ENCODE measurements at regions not wholly inside any gene's neighbourhood (a gene's known extent, or its start where the extent isn't known, plus 50 kb on each side); places are given as distances from the start of the nearest gene placed in this dataset.

GRCh38 chr16:86682219-86682904 lies 104.0 kb downstream of the FOXL1 start:
- H3K36me3 ChIP-seq (replicated peaks): no peaks in the 10 kb centered on the region
- no peaks in the 10 kb centered on the region for H3K9me3 ChIP-seq
- no peak overlapping the region for H3K4me3 ChIP-seq
- H3K4me1 ChIP-seq: no peaks in the 10 kb centered on the region
- in situ Hi-C loops (cut with MboI; ENCODE audit: low sequenced_read_pairs): no loop called here
- no peak for DNase-seq (ENCODE audit: low spot score in 2 of 2)
- no peaks in the 10 kb centered on the region for H3K27me3 ChIP-seq (ENCODE audit: low read depth)

- no peak for DNase-seq (ENCODE audit: low spot score in 2 of 2)
- H3K9me3 ChIP-seq: no peaks in the 10 kb centered on the region
- H3K4me3 ChIP-seq: no peak overlapping the region
- H3K4me1 ChIP-seq: no peaks in the 10 kb centered on the region
- in situ Hi-C loops (cut with MboI; ENCODE audit: low sequenced_read_pairs): no loop called here
- no peaks in the 10 kb centered on the region for H3K27me3 ChIP-seq (ENCODE audit: low read depth)
- no peaks in the 10 kb centered on the region for H3K36me3 ChIP-seq (replicated peaks)
Observed at GRCh38 chr16:86683441-86684194, 105.3 kb downstream of the FOXL1 start.

GRCh38 chr16:86685076-86685475 lies 106.7 kb downstream of the FOXL1 start:
- no peak for DNase-seq (ENCODE audit: low spot score in 2 of 2)
- Histone ChIP-seq H3K4me1 (no peaks in the 10 kb centered on the region), H3K4me3 (no peak overlapping the region), H3K36me3 (replicated peaks) (no peaks in the 10 kb centered on the region), H3K9me3 (no peaks in the 10 kb centered on the region), H3K27me3 (ENCODE audit: low read depth) (no peaks in the 10 kb centered on the region)
- in situ Hi-C loops (cut with MboI; ENCODE audit: low sequenced_read_pairs): no loop called here

- Histone ChIP-seq H3K4me3 (no peak overlapping the region), H3K27me3 (ENCODE audit: low read depth) (no peaks in the 10 kb centered on the region), H3K36me3 (replicated peaks) (no peaks in the 10 kb centered on the region), H3K4me1 (no peaks in the 10 kb centered on the region), H3K9me3 (no peaks in the 10 kb centered on the region)
- in situ Hi-C loops (cut with MboI; ENCODE audit: low sequenced_read_pairs): no loop called here
- DNase-seq (ENCODE audit: low spot score in 2 of 2): no peak
Observed at GRCh38 chr16:86690970-86691369, 112.6 kb downstream of the FOXL1 start.

GRCh38 chr16:86692426-86692825 lies 114.1 kb downstream of the FOXL1 start:
- no peaks in the 10 kb centered on the region for H3K27me3 ChIP-seq (ENCODE audit: low read depth)
- no peaks in the 10 kb centered on the region for H3K36me3 ChIP-seq (replicated peaks)
- DNase-seq (ENCODE audit: low spot score in 2 of 2): no peak
- no peak overlapping the region for H3K4me3 ChIP-seq
- H3K9me3 ChIP-seq: no peaks in the 10 kb centered on the region
- in situ Hi-C loops (cut with MboI; ENCODE audit: low sequenced_read_pairs): no loop called here
- no peaks in the 10 kb centered on the region for H3K4me1 ChIP-seq

GRCh38 chr16:86693033-86693432 lies 114.7 kb downstream of the FOXL1 start:
- Histone ChIP-seq H3K4me3 (no peak overlapping the region), H3K4me1 (no peaks in the 10 kb centered on the region), H3K27me3 (ENCODE audit: low read depth) (no peaks in the 10 kb centered on the region), H3K9me3 (no peaks in the 10 kb centered on the region), H3K36me3 (replicated peaks) (no peaks in the 10 kb centered on the region)
- in situ Hi-C loops (cut with MboI; ENCODE audit: low sequenced_read_pairs): no loop called here
- no peak for DNase-seq (ENCODE audit: low spot score in 2 of 2)

- in situ Hi-C loops (cut with MboI; ENCODE audit: low sequenced_read_pairs): no loop called here
- no peak for DNase-seq (ENCODE audit: low spot score in 2 of 2)
- Histone ChIP-seq H3K4me1 (no peaks in the 10 kb centered on the region), H3K36me3 (replicated peaks) (no peaks in the 10 kb centered on the region), H3K4me3 (no peak overlapping the region), H3K27me3 (ENCODE audit: low read depth) (no peaks in the 10 kb centered on the region), H3K9me3 (no peaks in the 10 kb centered on the region)
Observed at GRCh38 chr16:86697715-86698114, 119.4 kb downstream of the FOXL1 start.

- Histone ChIP-seq H3K4me1 (no peaks in the 10 kb centered on the region), H3K36me3 (replicated peaks) (no peaks in the 10 kb centered on the region), H3K9me3 (no peaks in the 10 kb centered on the region), H3K4me3 (no peak overlapping the region), H3K27me3 (ENCODE audit: low read depth) (no peaks in the 10 kb centered on the region)
- in situ Hi-C loops (cut with MboI; ENCODE audit: low sequenced_read_pairs): no loop called here
- no peak for DNase-seq (ENCODE audit: low spot score in 2 of 2)
Observed at GRCh38 chr16:86700046-86700945, 121.9 kb downstream of the FOXL1 start.

- Histone ChIP-seq H3K9me3 (no peaks in the 10 kb centered on the region), H3K4me3 (no peak overlapping the region), H3K27me3 (ENCODE audit: low read depth) (no peaks in the 10 kb centered on the region), H3K4me1 (no peaks in the 10 kb centered on the region), H3K36me3 (replicated peaks) (no peaks in the 10 kb centered on the region)
- in situ Hi-C loops (cut with MboI; ENCODE audit: low sequenced_read_pairs): no loop called here
- DNase-seq (ENCODE audit: low spot score in 2 of 2): no peak
Observed at GRCh38 chr16:86701286-86701975, 123.1 kb downstream of the FOXL1 start.

- in situ Hi-C loops (cut with MboI; ENCODE audit: low sequenced_read_pairs): no loop called here
- H3K9me3 ChIP-seq: no peaks in the 10 kb centered on the region
- H3K4me1 ChIP-seq: no peaks in the 10 kb centered on the region
- DNase-seq (ENCODE audit: low spot score in 2 of 2): no peak
- H3K27me3 ChIP-seq (ENCODE audit: low read depth): no peaks in the 10 kb centered on the region
- no peak overlapping the region for H3K4me3 ChIP-seq
- H3K36me3 ChIP-seq (replicated peaks): no peaks in the 10 kb centered on the region
Observed at GRCh38 chr16:86702824-86703588, 124.7 kb downstream of the FOXL1 start.

- in situ Hi-C loops (cut with MboI; ENCODE audit: low sequenced_read_pairs): no loop called here
- Histone ChIP-seq H3K9me3 (no peaks in the 10 kb centered on the region), H3K36me3 (replicated peaks) (no peaks in the 10 kb centered on the region), H3K4me3 (no peak overlapping the region), H3K27me3 (ENCODE audit: low read depth) (no peaks in the 10 kb centered on the region), H3K4me1 (no peaks in the 10 kb centered on the region)
- DNase-seq (ENCODE audit: low spot score in 2 of 2): no peak
Observed at GRCh38 chr16:86704516-86704915, 126.2 kb downstream of the FOXL1 start.

GRCh38 chr16:86706726-86707125 lies 128.4 kb downstream of the FOXL1 start:
- no peak for DNase-seq (ENCODE audit: low spot score in 2 of 2)
- Histone ChIP-seq H3K9me3 (no peaks in the 10 kb centered on the region), H3K27me3 (ENCODE audit: low read depth) (no peaks in the 10 kb centered on the region), H3K4me3 (no peak overlapping the region), H3K4me1 (no peaks in the 10 kb centered on the region), H3K36me3 (replicated peaks) (no peaks in the 10 kb centered on the region)
- in situ Hi-C loops (cut with MboI; ENCODE audit: low sequenced_read_pairs): no loop called here

- H3K4me1 ChIP-seq: no peaks in the 10 kb centered on the region
- in situ Hi-C loops (cut with MboI; ENCODE audit: low sequenced_read_pairs): no loop called here
Observed at GRCh38 chr16:86707171-86707570, 128.8 kb downstream of the FOXL1 start.

More at GRCh38 chr16:86707171-86707570, 128.8 kb downstream of the FOXL1 start:
- no peak for DNase-seq (ENCODE audit: low spot score in 2 of 2)
- H3K27me3 ChIP-seq (ENCODE audit: low read depth): no peaks in the 10 kb centered on the region
- H3K9me3 ChIP-seq: no peaks in the 10 kb centered on the region
- no peaks in the 10 kb centered on the region for H3K36me3 ChIP-seq (replicated peaks)
- H3K4me3 ChIP-seq: no peak overlapping the region
